HG03354 (cell line): ENCODE measurements at regions not wholly inside any gene's neighbourhood (a gene's known extent, or its start where the extent isn't known, plus 50 kb on each side); places are given as distances from the start of the nearest gene placed in this dataset.
"Not testable (repeated sequence)": the region's sequence is repeated elsewhere in the genome, so short reads cannot be mapped to it uniquely, and the experiment has no call there.

Experiments
- ATAC-seq: cut with Tn5 transposase; IDR thresholded peaks from one replicate; pipeline ENCODE4 v1.9.1; 2021; ENCODE audit warnings: mild to moderate bottlenecking; ENCODE audit not compliant: unreplicated experiment, poor library complexity, severe bottlenecking

DNA sequence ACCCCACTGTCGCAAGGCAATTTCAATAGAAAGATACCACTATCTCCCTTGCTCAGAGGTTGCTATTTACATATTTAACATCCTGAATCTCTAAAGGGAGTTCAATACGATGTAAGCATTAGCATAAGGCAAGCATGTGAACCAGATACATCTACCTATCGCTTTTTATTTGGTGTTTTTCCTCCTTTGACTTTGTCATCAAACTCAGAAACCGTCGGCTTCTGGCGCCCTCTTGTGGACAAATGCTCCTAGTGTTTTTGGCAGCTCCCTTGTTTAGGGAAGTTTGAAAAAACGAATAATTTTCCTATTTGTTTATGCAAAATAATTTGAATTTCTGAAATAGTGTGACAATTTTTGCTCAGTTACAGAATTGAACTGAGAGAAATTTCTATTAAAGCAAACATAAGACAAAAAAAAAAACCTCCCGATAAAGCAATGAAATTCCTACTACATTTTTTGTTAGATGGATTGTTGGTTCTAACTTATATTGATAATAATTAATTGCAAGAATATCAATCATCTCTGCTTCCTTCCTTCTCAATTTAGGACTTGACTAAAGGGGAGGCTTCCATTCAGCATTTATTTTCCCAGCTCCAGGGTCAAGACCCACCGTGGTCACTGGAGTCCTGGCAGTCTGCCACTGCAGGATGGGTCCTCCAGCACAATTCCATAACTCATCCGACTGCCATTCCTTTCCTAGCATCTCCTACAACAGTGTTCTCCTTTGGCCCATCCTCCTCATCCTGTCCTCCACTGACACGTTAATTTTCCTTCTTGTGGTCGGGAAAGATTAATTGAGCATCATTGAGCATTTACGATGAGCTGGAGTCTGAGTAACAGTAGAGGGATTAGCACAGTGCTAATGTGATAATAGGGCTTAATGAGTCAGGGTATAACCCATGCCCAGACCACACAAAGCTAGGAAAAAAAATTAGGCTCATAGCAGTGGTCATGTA lies 131.8 kb upstream of the CHD1 start:
- peak; percentile 71 for ATAC-seq

DNA sequence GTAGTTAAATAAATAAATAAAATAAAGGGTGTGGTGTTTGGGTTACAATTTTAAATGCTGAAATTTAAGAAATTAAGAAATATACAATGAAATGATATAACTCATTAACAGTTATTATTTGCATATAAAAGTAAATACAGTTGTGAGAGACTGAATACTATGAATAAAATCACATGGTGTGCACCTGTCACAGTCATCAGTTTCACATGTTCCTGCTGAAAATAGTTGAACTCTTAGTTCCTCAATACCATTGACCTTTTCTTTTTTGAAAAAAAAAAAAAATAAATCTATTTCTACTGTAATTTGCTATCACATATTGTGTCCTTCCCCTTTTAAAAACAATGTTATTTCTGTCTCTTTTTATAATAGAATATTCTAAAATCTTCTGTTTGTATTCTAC lies 130.9 kb upstream of the CHD1 start:
- ATAC-seq, result peak; percentile 78

DNA sequence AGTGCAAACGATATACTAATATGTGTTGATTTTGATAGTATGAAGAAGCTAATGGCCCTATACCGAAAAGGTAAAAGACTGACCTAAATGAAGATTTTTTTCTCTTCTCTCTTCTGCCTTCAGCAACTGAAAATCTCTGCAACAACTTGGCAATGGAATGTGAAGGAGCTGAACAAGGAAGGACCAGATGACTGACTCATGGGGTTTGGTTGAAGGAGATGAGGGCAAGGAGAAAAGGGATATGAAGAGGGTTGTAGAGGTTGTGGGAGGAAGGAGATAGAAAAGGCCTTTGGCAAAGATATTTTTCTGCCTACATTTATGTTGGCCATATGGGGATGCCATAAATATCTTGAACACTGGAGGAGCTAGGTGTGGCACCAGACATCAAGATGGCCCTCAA lies 129.7 kb upstream of the CHD1 start:
- no peak for ATAC-seq

DNA sequence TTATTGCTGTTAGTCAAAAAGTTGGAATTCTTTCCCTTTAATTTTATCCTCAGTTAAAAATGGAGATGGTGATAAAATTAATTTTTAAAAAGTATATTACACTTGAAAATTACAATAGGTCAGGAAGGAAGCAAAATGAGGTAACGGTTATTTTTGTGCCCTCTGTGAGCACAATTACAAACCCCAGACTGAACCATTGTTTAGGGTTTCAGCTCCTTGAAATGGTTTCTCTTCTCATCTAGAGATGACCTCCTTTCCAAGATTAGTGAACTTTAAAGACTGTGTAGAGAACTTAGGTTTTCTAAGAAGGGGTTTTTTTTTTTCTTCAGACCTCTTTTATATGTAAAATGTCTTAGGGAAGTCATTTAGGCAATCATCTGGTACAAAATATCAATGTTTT lies 126.2 kb upstream of the CHD1 start:
- ATAC-seq, result peak; percentile 36

DNA sequence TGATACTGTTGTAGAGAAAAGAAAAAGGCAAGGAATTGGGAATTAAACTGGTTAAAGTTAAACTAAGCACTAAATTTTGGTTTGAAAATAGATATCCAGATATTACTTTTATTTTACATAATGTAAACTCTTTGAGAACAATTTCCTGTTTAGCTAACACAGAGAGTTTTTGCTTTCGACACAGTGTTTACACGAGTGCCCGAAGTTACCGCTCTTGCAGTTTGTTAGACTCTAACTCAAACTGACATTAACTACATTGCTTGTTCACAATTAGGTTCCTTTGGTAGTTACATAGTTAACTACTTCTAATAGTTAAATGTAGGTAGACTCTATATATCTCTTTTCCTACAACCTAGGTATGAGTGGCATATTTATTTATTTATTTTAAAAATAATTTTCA lies 117.1 kb upstream of the CHD1 start:
- no peak for ATAC-seq

GRCh38 chr5:99043257-99043656 lies 114.5 kb upstream of the CHD1 start:
- ATAC-seq, result not testable (repeated sequence)

DNA sequence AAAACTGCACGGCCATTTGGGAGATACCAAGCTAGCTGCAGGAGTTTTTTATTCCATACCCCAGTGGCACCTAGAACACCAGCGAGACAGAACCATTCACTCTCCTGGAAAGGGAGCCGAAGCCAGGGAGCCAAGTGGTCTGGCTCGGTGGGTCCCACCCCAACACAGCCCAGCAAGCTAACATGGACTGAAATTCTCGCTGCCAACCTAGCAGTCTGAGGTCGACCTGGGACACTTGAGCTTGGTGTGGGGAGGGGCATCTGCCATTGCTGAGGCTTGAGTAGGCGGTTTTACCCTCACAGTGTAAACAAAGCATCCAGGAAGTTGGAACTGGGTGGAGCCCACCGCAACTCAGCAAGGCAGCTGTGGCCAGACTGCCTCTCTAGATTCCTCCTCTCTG lies 108.9 kb upstream of the CHD1 start:
- no peak for ATAC-seq

- no peak for ATAC-seq
Observed at GRCh38 chr5:99035942-99036341, 107.1 kb upstream of the CHD1 start.

GRCh38 chr5:99034336-99034735 lies 105.5 kb upstream of the CHD1 start:
- ATAC-seq, result no peak

- peak; percentile 30 for ATAC-seq
Observed at GRCh38 chr5:99033014-99033900, 104.5 kb upstream of the CHD1 start.

DNA sequence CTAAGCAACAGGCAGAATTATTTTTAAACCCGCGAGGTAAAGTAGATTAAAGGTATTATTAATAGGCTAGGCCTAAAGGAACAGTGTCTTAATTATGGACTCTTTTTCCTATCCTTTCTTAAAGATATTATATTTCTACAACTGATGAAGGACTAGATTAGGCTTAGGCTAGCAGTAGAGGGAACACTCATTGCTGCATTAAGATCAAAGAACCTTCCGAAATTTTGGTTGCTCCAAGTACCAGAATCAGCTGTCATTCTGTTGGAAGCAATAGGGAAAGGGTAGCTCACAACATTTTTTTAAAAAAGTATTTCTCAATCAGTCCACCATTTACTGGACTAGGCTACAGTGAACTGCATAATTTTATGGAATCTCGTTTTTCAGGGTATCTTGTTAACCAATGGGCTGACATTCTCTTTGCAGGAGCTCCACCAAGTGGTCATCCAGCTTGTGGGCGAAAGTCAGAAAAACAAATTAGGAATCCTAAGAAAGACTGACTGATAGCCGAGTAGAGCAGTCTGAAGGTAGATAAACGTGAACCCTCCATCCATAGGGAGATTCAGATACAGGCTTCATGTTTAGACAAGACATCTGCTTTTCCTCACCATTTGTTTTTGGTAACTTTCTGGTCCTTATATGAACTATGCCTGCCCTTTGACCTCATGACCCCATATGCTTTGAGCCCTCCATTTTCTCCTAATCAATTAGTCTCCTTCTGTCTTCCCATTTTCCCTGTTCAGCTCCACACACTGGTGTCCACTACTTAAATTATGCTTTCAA lies 103.6 kb upstream of the CHD1 start:
- ATAC-seq, result peak; percentile 37

DNA sequence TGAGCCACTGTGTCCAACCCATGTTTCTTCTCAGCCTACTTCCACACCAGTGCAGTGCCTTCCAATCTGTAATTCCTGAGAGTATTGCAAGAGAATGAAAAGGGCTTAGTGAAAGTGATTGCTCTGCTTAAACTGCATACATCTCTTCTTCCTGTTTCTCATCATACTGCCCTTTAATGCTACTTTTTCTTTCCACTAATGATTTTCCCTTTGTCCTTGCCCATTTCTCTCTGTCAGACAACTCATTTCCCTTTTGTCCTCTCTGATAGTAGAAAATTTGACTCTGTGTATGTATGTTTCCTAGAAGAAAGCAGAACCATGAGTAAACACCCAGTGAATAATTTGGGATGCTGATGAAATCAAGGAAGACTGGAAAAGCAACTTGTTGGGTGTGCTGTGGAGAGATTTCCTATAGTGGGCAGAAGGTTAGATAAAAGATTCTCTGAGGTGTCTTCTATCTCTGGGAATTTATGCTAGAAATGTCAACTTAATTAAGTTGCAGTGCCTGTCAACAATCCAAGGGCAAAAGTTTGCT lies 102.2 kb upstream of the CHD1 start:
- ATAC-seq, result no peak

DNA sequence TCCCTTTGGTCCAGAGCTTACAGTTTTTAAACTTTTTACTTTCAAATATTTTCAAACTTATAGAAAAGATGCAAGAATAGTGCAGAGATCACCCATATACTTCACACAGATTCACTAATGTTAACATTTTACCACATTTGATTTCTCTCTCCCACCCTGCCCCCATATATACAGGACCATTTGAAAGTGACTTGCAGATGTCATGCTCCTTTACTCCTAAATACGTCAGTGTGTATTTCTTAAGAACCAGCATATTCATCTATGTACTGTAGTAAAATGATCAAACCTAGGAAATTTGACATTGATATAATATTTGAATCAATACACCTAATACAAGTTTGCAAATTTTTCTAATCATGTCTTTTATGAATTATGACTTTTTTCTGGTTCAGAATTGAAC lies 100.4 kb upstream of the CHD1 start:
- ATAC-seq, result no peak

- ATAC-seq, result not testable (repeated sequence)
Observed at GRCh38 chr5:99028170-99028569, 99.4 kb upstream of the CHD1 start.

DNA sequence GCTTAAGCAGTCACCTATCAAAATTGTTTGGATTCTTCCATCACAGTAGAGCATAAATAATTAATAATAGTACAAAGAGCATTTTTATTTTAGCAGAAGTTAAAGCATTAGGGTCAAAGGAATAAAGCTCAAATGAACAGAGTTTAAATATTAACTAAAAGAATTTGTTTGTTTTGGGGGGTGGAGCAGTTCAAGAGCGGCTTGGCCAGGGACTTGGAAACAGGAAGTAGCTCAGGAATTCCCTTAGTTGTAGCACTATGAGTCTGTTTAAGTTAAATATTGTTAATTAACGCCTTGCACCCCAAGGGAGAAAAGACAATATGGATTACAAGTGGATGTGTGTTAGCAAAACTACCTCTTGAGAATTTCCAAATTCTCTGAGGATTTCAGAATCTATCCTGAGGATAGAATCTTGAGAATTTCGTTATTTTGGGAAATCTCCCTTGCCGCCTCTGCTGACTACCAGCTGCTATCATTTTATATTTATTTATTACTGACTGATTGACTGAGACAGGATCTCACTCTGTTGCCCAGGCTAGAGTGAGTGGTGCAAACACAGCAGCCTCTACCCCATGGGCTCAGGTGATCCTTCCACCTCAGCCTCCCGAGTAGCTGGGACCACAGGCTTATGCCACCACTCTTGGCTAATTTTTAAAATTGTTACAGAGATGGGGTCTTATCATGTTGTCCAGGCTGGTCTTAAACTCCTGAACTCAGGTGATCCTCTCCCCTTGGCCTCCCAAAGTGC lies 96.7 kb upstream of the CHD1 start:
- peak; percentile 6 for ATAC-seq

DNA sequence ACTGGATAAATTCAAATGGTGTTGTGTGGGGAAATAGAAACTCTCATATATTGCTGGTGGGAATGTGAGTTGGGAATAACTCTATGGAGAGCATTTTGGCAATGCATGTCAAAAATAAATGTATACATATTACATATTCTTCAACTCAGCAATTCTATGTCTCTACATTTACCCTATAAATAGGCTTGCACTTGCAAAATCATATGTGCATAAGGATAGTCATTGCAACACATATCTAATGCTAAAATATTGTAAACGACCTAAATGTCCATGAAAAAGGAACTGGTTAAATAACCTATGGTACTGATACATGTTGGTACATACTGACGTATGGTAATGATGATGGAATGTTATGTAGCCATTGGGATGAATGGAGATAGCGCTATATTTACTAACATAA lies 94.5 kb upstream of the CHD1 start:
- ATAC-seq, result no peak

GRCh38 chr5:99022250-99022649 lies 93.4 kb upstream of the CHD1 start:
- ATAC-seq, result no peak

DNA sequence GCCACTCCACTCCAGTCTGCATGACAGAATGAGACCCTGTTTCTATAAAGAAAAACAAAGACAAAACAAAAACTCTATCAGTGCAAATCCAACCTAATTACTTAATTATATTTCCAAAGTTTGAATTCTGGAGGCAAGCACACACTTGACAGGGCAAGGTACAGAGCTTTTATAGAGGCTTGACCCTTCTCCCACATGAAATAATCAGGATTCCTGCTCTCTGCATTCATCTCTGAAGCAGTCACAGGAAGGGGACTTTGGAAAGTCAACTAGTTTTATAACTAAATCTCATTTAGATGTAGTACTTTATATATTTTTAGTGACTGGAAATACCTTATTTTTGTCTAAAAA lies 91.9 kb upstream of the CHD1 start:
- no peak for ATAC-seq
